ENCODE measurements at regions not wholly inside any gene's neighbourhood (a gene's known extent, or its start where the extent isn't known, plus 50 kb on each side); places are given as distances from the start of the nearest gene placed in this dataset.

DNA sequence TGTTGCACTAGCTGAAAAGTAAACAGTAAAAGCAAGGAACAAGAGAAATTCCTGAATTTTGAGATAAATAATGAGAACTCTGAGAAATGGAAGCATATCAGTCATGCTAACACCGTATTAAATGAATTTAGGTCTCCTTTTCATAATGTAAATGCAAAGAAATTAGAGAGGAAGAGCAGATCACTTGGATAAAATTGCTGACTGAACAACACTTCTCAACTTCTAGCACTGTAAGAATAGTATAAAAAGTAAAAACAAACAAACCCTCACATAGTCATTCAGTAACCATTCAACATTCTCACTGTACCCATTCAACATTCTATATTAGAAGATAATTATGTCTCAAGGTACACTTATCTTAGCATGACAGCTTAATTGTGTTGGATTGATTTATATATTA is 217.3 kb upstream of the LRFN5 start:
- WGBS, 2 donors: 77 to 91% methylated on average over 1 of the region's 1 CpG
- intact Hi-C loops (cut with DNase I; ENCODE audit: low total_unique reads): no loop called here
- TF ChIP-seq, protein P1, sequence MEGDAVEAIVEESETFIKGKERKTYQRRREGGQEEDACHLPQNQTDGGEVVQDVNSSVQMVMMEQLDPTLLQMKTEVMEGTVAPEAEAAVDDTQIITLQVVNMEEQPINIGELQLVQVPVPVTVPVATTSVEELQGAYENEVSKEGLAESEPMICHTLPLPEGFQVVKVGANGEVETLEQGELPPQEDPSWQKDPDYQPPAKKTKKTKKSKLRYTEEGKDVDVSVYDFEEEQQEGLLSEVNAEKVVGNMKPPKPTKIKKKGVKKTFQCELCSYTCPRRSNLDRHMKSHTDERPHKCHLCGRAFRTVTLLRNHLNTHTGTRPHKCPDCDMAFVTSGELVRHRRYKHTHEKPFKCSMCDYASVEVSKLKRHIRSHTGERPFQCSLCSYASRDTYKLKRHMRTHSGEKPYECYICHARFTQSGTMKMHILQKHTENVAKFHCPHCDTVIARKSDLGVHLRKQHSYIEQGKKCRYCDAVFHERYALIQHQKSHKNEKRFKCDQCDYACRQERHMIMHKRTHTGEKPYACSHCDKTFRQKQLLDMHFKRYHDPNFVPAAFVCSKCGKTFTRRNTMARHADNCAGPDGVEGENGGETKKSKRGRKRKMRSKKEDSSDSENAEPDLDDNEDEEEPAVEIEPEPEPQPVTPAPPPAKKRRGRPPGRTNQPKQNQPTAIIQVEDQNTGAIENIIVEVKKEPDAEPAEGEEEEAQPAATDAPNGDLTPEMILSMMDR (IDR thresholded peaks at IDR 0.05): no peak
- no peak for TF ChIP-seq POLR2A (IDR thresholded peaks at IDR 0.05)
- DNase-seq (ENCODE audit: low spot score in 2 of 2): no peak
- H3K4me3 ChIP-seq (ENCODE audit: low read depth, poor library complexity, severe bottlenecking): no peak overlapping the region

DNA sequence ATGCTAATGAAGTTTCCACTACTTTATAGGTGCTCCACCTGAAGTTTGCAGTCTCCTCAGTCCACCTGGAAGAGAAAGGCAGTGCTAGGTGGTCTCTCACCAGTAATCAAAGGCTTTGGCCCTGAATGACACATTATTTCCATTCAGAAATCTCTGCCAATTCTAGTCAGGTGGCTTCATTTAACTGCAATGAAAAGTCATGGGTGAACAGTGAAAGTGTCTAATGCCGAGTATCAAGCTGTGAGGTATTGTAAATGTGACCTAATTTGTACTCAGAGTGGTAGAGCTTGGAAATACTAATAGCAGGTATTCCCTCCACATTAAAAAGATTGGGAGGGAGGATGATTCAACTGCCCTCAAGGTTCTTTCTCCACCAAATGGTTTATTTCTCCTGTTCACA is 220.9 kb upstream of the LRFN5 start:
- DNase-seq (ENCODE audit: low spot score in 2 of 2): no peak
- intact Hi-C loops (cut with DNase I; ENCODE audit: low total_unique reads): no loop called here
- H3K4me3 ChIP-seq (ENCODE audit: low read depth, poor library complexity, severe bottlenecking): no peak overlapping the region
- 81 to 84% methylated on average over 1 of the region's 1 CpG for WGBS, 2 donors
- TF ChIP-seq, protein P1 (IDR thresholded peaks at IDR 0.05): no peak
- no peak for TF ChIP-seq POLR2A (IDR thresholded peaks at IDR 0.05)

DNA sequence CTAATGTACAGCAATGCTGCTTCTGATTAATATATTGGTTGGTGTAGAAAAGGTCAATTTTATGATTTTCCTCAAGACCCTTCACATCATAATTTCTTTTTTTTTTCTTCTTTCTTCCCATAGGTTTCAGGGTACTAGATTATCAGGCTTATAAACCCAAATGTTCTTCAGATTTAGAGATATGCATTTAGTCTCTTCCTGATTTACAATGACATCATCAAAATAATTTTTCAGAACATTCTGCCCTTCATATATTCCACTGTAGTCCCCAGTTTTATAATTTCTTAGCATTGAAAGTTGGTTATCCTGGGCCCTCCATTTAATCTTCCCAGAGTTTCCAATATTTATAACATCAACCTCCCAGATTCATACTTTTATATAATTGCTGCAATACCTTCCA is 226.7 kb upstream of the LRFN5 start:
- intact Hi-C loops (cut with DNase I; ENCODE audit: low total_unique reads): no loop called here
- no peak for DNase-seq (ENCODE audit: low spot score in 2 of 2)
- TF ChIP-seq, protein P1 (IDR thresholded peaks at IDR 0.05): no peak
- TF ChIP-seq POLR2A (IDR thresholded peaks at IDR 0.05): no peak
- H3K4me3 ChIP-seq (ENCODE audit: low read depth, poor library complexity, severe bottlenecking): no peak overlapping the region

DNA sequence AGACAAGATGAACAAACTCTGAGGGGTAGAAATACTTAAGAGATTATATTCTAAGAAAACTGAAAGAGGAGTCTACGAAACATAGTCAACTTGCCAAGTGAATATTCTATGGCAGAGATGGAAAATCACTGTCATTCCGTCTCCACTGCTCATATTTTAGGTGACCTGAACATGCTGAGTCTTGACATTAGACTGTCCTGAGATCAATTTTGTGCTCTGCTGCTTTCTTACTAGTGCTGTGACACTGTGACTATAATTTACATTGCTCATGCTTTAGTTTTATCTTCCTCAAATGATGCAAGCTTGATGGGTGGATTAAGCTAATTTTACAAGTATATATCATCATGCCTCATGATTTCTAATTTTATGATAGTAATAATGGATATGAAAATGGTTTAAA is 228.2 kb upstream of the LRFN5 start:
- no peak for DNase-seq (ENCODE audit: low spot score in 2 of 2)
- H3K4me3 ChIP-seq (ENCODE audit: low read depth, poor library complexity, severe bottlenecking): no peak overlapping the region
- 54 to 59% methylated on average over 2 of the region's 2 CpGs for WGBS, 2 donors
- TF ChIP-seq, protein P1 (IDR thresholded peaks at IDR 0.05): no peak
- TF ChIP-seq POLR2A (IDR thresholded peaks at IDR 0.05): no peak
- intact Hi-C loops (cut with DNase I; ENCODE audit: low total_unique reads): no loop called here

DNA sequence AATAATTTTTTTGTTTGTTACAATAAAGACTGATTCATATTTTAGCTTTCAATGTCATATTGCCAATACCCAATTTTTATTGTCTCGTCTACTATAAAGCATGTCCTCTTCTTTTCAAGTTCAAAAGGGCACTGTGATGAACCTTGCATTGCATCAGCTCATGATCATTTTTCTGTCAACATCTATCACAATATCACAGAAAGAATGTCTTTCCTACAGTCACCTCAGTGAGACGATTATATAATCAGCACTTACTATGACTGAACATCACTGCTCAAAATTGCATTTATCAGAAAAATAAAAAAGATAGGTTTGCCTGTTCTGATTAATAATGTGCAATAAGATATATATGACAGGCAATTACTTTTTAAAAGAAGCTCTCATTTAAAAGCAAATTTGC is 228.7 kb upstream of the LRFN5 start:
- DNase-seq (ENCODE audit: low spot score in 2 of 2): no peak
- WGBS, 2 donors: 75 to 78% methylated on average over 2 of the region's 2 CpGs
- TF ChIP-seq POLR2A (IDR thresholded peaks at IDR 0.05): no peak
- TF ChIP-seq, protein P1 (IDR thresholded peaks at IDR 0.05): no peak
- H3K4me3 ChIP-seq (ENCODE audit: low read depth, poor library complexity, severe bottlenecking): no peak overlapping the region
- intact Hi-C loops (cut with DNase I; ENCODE audit: low total_unique reads): no loop called here

DNA sequence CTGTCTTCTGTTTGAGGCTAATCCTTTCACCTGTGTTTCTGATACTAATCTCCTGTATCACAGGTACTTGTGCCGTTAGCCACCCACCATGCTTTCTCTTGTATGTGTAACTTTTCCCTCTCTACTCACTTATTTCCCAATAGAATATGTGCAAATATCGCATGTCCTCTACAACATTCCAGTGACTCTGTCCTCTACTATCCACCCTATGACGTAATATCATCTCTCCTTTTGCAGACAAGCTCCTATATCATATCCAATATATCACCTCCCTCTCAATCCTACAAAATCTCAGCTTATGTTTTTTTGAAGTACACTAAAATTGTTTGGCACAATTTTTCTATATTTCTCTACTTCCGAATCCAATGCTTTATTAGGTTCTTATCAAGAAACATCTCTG is 232.6 kb upstream of the LRFN5 start:
- H3K4me3 ChIP-seq (ENCODE audit: low read depth, poor library complexity, severe bottlenecking): no peak overlapping the region
- no peak for TF ChIP-seq POLR2A (IDR thresholded peaks at IDR 0.05)
- TF ChIP-seq, protein P1 (IDR thresholded peaks at IDR 0.05): no peak
- no peak for DNase-seq (ENCODE audit: low spot score in 2 of 2)
- WGBS, 2 donors: 86 to 89% methylated on average over 4 of the region's 4 CpGs
- intact Hi-C loops (cut with DNase I; ENCODE audit: low total_unique reads): no loop called here
